ENCODE measurements at regions not wholly inside any gene's neighbourhood (a gene's known extent, or its start where the extent isn't known, plus 50 kb on each side); places are given as distances from the start of the nearest gene placed in this dataset.

- peak; percentile 58 for TF ChIP-seq CTCF (conservative IDR thresholded peaks at IDR 0.05; ENCODE audit: low read length)
- H3K4me3 ChIP-seq (ENCODE audit: low read length): no peak overlapping the region
- peak; percentile 43 for DNase-seq (ENCODE audit: low read depth)
Observed at GRCh38 chr1:214123061-214123784, 135.4 kb downstream of the PROX1 start.

GRCh38 chr1:214124281-214124805 is 136.6 kb downstream of the PROX1 start:
- no peak for TF ChIP-seq CTCF (conservative IDR thresholded peaks at IDR 0.05; ENCODE audit: low read length)
- H3K4me3 ChIP-seq (ENCODE audit: low read length): no peak overlapping the region
- no peak for DNase-seq (ENCODE audit: low read depth)

GRCh38 chr1:214124915-214125314 is 137.1 kb downstream of the PROX1 start:
- DNase-seq (ENCODE audit: low read depth): no peak

GRCh38 chr1:214125819-214126218 is 138.0 kb downstream of the PROX1 start:
- no peak overlapping the region for H3K4me3 ChIP-seq (ENCODE audit: low read length)
- TF ChIP-seq CTCF (conservative IDR thresholded peaks at IDR 0.05; ENCODE audit: low read length): no peak
- DNase-seq (ENCODE audit: low read depth): no peak

More at GRCh38 chr1:214124915-214125314, 137.1 kb downstream of the PROX1 start:
- no peak for TF ChIP-seq CTCF (conservative IDR thresholded peaks at IDR 0.05; ENCODE audit: low read length)
- no peak overlapping the region for H3K4me3 ChIP-seq (ENCODE audit: low read length)

- no peak for DNase-seq (ENCODE audit: low read depth)
- TF ChIP-seq CTCF (conservative IDR thresholded peaks at IDR 0.05; ENCODE audit: low read length): no peak
- H3K4me3 ChIP-seq (ENCODE audit: low read length): no peak overlapping the region
Observed at GRCh38 chr1:214126697-214127146, 138.9 kb downstream of the PROX1 start.

GRCh38 chr1:214127705-214128104 is 139.9 kb downstream of the PROX1 start:
- no peak for TF ChIP-seq CTCF (conservative IDR thresholded peaks at IDR 0.05; ENCODE audit: low read length)
- H3K4me3 ChIP-seq (ENCODE audit: low read length): no peak overlapping the region
- DNase-seq (ENCODE audit: low read depth): no peak

GRCh38 chr1:214135886-214136285 is 145.1 kb upstream of the SMYD2 start:
- DNase-seq (ENCODE audit: low read depth): peak; percentile 6

More at GRCh38 chr1:214135886-214136285, 145.1 kb upstream of the SMYD2 start:
- no peak for TF ChIP-seq CTCF (conservative IDR thresholded peaks at IDR 0.05; ENCODE audit: low read length)
- H3K4me3 ChIP-seq (ENCODE audit: low read length): no peak overlapping the region
